ENCODE measurements at regions not wholly inside any gene's neighbourhood (a gene's known extent, or its start where the extent isn't known, plus 50 kb on each side); places are given as distances from the start of the nearest gene placed in this dataset.

- DNase-seq (ENCODE audit: low spot score): no peak
- no peak for TF ChIP-seq CTCF (IDR thresholded peaks at IDR 0.05; ENCODE audit: extremely low read depth, missing control alignments)
These were observed 167.9 kb upstream of the TAB2 start for GRCh38 chr6:149149653-149150052.

- TF ChIP-seq CTCF (IDR thresholded peaks at IDR 0.05; ENCODE audit: extremely low read depth, missing control alignments): no peak
These were observed 167.2 kb upstream of the TAB2 start for GRCh38 chr6:149150301-149150700.

DNA sequence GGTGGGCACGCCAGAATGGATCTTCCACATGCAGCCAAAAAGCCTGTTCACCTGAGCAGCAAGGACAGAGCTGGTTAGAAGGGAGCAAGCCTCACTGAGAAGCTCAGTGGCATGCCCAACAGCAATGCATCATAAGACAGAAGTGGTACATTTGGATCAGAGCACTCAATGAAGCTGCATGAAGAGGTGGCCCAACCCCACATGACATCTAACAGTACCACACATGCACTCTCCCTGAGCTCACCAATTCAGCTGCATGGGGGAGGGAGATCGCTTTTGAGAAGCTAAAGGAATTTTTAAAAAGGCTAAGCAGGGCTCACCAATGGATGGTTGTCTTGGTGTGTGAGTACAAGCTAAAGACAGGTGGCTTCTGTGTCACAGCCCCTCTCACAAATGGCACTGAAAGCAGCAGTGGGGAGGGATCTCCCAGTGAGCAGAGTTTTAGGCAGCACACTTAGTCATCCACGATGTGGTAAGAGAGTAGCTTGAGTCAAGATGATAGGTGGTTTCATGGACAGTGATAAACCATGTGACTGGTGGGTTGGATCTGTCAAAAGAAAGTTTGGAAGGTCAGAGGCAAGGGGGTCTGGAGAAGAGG, 166.6 kb upstream of the TAB2 start:
- TF ChIP-seq CTCF (IDR thresholded peaks at IDR 0.05; ENCODE audit: extremely low read depth, missing control alignments): no peak
- DNase-seq (ENCODE audit: low spot score): no peak

More at GRCh38 chr6:149150301-149150700, 167.2 kb upstream of the TAB2 start:
- no peak for DNase-seq (ENCODE audit: low spot score)

GRCh38 chr6:149152521-149152920, 165.0 kb upstream of the TAB2 start:
- no peak for DNase-seq (ENCODE audit: low spot score)
- no peak for TF ChIP-seq CTCF (IDR thresholded peaks at IDR 0.05; ENCODE audit: extremely low read depth, missing control alignments)

- no peak for TF ChIP-seq CTCF (IDR thresholded peaks at IDR 0.05; ENCODE audit: extremely low read depth, missing control alignments)
- DNase-seq (ENCODE audit: low spot score): no peak
These were observed 164.4 kb upstream of the TAB2 start for GRCh38 chr6:149153100-149153499.

DNA sequence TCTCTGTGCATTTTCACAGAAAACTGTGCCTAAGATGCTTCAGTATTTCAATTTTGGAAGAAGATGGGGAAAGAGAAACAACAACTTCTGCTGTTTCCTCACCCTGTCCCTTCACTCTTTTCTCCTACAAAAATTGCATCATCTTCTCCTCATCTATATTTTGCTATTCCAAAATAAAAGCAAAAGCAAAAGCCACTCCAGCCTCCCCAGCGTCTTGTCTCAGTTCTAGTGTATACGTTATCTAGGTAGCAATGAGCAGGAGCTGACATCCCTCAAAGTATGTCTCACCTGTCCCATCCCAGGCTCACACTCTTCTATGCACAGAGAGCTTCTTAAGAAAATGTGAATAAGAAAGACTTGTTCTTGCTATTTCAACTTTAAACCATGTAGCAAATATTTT, 163.8 kb upstream of the TAB2 start:
- no peak for TF ChIP-seq CTCF (IDR thresholded peaks at IDR 0.05; ENCODE audit: extremely low read depth, missing control alignments)
- DNase-seq (ENCODE audit: low spot score): no peak

DNA sequence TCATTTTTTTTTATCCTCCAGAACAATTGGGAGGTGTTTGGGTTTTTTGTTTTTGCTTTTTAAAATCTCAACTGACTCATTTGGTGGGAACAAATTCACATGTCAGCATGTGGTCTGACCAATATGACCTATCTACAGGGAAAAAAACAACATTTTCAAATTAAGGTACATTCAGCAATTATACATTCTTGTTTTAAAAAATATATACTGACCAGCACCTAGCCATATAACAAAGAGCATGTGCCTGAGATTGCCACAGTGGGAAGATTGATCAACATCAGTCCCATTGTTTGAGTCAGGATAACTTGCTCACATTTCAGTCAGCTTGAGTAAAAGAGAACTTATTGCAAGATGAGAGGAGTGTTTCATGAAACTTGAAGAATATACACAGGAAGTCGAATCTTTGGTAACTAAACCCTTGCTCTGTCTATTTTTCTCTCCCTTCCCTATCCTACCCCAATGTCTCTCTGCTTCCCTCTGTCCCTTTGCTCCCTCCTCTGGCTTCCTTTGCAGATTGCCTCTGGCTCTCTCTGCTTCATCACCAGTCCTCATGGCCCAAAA, 163.2 kb upstream of the TAB2 start:
- no peak for DNase-seq (ENCODE audit: low spot score)
- no peak for TF ChIP-seq CTCF (IDR thresholded peaks at IDR 0.05; ENCODE audit: extremely low read depth, missing control alignments)
